ENCODE measurements at regions not wholly inside any gene's neighbourhood (a gene's known extent, or its start where the extent isn't known, plus 50 kb on each side); places are given as distances from the start of the nearest gene placed in this dataset.

GRCh38 chr1:8241417-8242014 lies 76.4 kb upstream of the SLC45A1 start (continued):
- TF ChIP-seq NFAT5 (CRISPR knock-in tag; IDR thresholded peaks at IDR 0.05) (no peak), NONO (IDR thresholded peaks at IDR 0.05) (no peak), NONO (CRISPR knock-in tag; conservative IDR thresholded peaks at IDR 0.05) (no peak), TERF1 (CRISPR knock-in tag; IDR thresholded peaks at IDR 0.05) (no peak), NR2C2 (CRISPR knock-in tag; IDR thresholded peaks at IDR 0.05; ENCODE audit: borderline replicate concordance) (no peak), FIP1L1 (IDR thresholded peaks at IDR 0.05; ENCODE audit: borderline replicate concordance, insufficient read depth, low read depth, low read length) (no peak), ZBTB20 (CRISPR knock-in tag; IDR thresholded peaks at IDR 0.05; ENCODE audit: borderline replicate concordance, low read depth) (peak; percentile 60; the same call in 1 of the 2 replicates), ZNF343 (CRISPR knock-in tag; IDR thresholded peaks at IDR 0.05) (no peak), ELF4 (CRISPR knock-in tag; IDR thresholded peaks at IDR 0.05; ENCODE audit: borderline replicate concordance) (no peak), ZNF282 (IDR thresholded peaks at IDR 0.05; ENCODE audit: partially characterized antibody) (no peak), HMGXB3 (CRISPR knock-in tag; IDR thresholded peaks at IDR 0.05; ENCODE audit: borderline replicate concordance) (0 out of 2 replicates have a peak, but pooled peaks have one; percentile 59), STAT5B (CRISPR knock-in tag; IDR thresholded peaks at IDR 0.05) (no peak), ZNF326 (CRISPR knock-in tag; IDR thresholded peaks at IDR 0.05; ENCODE audit: borderline replicate concordance) (no peak), RFXAP (CRISPR knock-in tag; IDR thresholded peaks at IDR 0.05; ENCODE audit: borderline replicate concordance) (peak; percentile 52; the same call in 1 of the 2 replicates), HNF1B (CRISPR knock-in tag; IDR thresholded peaks at IDR 0.05) (no peak), MXI1 (IDR thresholded peaks at IDR 0.05; ENCODE audit: borderline replicate concordance, low read depth, low read length) (no peak), AGO1 (IDR thresholded peaks at IDR 0.05; ENCODE audit: low read depth, low read length, poor library complexity, severe bottlenecking) (no peak)
